ENCODE measurements at regions not wholly inside any gene's neighbourhood (a gene's known extent, or its start where the extent isn't known, plus 50 kb on each side); places are given as distances from the start of the nearest gene placed in this dataset.

- no peak for TF ChIP-seq MXD4 (CRISPR knock-in tag; IDR thresholded peaks at IDR 0.05; ENCODE audit: borderline replicate concordance)
- TF ChIP-seq, protein P1, sequence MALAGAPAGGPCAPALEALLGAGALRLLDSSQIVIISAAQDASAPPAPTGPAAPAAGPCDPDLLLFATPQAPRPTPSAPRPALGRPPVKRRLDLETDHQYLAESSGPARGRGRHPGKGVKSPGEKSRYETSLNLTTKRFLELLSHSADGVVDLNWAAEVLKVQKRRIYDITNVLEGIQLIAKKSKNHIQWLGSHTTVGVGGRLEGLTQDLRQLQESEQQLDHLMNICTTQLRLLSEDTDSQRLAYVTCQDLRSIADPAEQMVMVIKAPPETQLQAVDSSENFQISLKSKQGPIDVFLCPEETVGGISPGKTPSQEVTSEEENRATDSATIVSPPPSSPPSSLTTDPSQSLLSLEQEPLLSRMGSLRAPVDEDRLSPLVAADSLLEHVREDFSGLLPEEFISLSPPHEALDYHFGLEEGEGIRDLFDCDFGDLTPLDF (CRISPR knock-in tag; IDR thresholded peaks at IDR 0.05): no peak
Observed at GRCh38 chr15:95970326-95970725, 360.2 kb upstream of the NR2F2 start (continued).

DNA sequence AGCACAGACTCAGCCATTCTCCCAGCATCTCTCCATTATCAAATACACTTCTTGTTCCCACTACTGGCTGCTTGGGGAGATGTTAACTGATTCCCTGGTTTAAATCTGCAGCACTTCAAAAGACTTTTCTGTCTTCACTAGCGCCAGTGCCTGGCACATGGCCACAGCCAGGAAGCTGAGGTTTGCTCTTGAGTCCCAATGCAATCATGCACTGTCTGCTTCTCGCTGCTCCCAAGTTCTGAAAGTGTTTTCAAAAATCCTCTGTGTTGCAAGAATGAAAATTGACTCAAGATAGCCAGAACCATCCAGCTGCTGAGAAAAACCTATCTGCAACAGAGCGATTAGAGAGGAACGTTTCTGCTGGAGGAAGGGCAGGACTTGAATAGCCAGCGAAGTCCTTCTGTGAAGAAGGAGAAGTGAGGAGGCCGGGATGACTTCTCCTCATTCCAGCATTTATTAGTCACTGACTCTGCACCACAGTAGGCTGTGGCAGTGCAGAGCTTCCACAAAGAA, 358.4 kb upstream of the NR2F2 start:
- Mint-ChIP-seq H3K27me3 (ENCODE audit: low read depth) (0 out of 2 replicates have a peak, but pooled peaks cover 5% of the 10 kb centered on the region), H3K27ac (no peak overlapping the region)
- TF ChIP-seq NR1H2 (CRISPR knock-in tag; IDR thresholded peaks at IDR 0.05) (no peak), ZNF532 (CRISPR knock-in tag; IDR thresholded peaks at IDR 0.05; ENCODE audit: borderline replicate concordance) (no peak), ZNF281 (CRISPR knock-in tag; IDR thresholded peaks at IDR 0.05) (no peak), NFE2L1 (CRISPR knock-in tag; IDR thresholded peaks at IDR 0.05) (no peak), ZMAT4 (CRISPR knock-in tag; IDR thresholded peaks at IDR 0.05) (no peak), IRF2 (CRISPR knock-in tag; IDR thresholded peaks at IDR 0.05; ENCODE audit: borderline replicate concordance, low read depth) (no peak), GTF2I (CRISPR knock-in tag; conservative IDR thresholded peaks at IDR 0.05) (no peak), EMX1 (CRISPR knock-in tag; IDR thresholded peaks at IDR 0.05) (no peak), TCF7 (CRISPR knock-in tag; IDR thresholded peaks at IDR 0.05; ENCODE audit: low read depth) (no peak), RORB (CRISPR knock-in tag; IDR thresholded peaks at IDR 0.05) (no peak), ZNF263 (CRISPR knock-in tag; IDR thresholded peaks at IDR 0.05; ENCODE audit: low read depth) (no peak), ATF2 (CRISPR knock-in tag; IDR thresholded peaks at IDR 0.05; ENCODE audit: borderline replicate concordance, low read depth) (no peak), TEAD1 (CRISPR knock-in tag; IDR thresholded peaks at IDR 0.05) (no peak), RELA (CRISPR knock-in tag; IDR thresholded peaks at IDR 0.05; ENCODE audit: borderline replicate concordance) (no peak), ZNF138 (CRISPR knock-in tag; conservative IDR thresholded peaks at IDR 0.05) (no peak), ZBTB21 (CRISPR knock-in tag; IDR thresholded peaks at IDR 0.05; ENCODE audit: borderline replicate concordance) (no peak), STAT6 (CRISPR knock-in tag; conservative IDR thresholded peaks at IDR 0.05; ENCODE audit: low read depth) (no peak)
- TF ChIP-seq, protein P2, sequence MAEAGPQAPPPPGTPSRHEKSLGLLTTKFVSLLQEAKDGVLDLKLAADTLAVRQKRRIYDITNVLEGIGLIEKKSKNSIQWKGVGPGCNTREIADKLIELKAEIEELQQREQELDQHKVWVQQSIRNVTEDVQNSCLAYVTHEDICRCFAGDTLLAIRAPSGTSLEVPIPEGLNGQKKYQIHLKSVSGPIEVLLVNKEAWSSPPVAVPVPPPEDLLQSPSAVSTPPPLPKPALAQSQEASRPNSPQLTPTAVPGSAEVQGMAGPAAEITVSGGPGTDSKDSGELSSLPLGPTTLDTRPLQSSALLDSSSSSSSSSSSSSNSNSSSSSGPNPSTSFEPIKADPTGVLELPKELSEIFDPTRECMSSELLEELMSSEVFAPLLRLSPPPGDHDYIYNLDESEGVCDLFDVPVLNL (CRISPR knock-in tag; IDR thresholded peaks at IDR 0.05; ENCODE audit: borderline replicate concordance, low read depth): no peak
- TF ChIP-seq, protein P3, sequence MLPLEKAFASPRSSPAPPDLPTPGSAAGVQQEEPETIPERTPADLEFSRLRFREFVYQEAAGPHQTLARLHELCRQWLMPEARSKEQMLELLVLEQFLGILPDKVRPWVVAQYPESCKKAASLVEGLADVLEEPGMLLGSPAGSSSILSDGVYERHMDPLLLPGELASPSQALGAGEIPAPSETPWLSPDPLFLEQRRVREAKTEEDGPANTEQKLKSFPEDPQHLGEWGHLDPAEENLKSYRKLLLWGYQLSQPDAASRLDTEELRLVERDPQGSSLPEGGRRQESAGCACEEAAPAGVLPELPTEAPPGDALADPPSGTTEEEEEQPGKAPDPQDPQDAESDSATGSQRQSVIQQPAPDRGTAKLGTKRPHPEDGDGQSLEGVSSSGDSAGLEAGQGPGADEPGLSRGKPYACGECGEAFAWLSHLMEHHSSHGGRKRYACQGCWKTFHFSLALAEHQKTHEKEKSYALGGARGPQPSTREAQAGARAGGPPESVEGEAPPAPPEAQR (CRISPR knock-in tag; IDR thresholded peaks at IDR 0.05): no peak

More for the DNA sequence above, 358.4 kb upstream of the NR2F2 start:
- Mint-ChIP-seq H3K36me3 (no peaks in the 10 kb centered on the region), H3K4me3 (no peak overlapping the region), H3K4me1 (no peaks in the 10 kb centered on the region), H3K9me3 (peaks cover 6% of the 10 kb centered on the region)
- DNase-seq (ENCODE audit: low spot score) (no peak), ATAC-seq (no peak)
- CTCF ChIA-PET: no interaction called here
- POLR2A ChIA-PET: no interaction called here
